ENCODE measurements at regions not wholly inside any gene's neighbourhood (a gene's known extent, or its start where the extent isn't known, plus 50 kb on each side); places are given as distances from the start of the nearest gene placed in this dataset.

- TF ChIP-seq, protein P1, sequence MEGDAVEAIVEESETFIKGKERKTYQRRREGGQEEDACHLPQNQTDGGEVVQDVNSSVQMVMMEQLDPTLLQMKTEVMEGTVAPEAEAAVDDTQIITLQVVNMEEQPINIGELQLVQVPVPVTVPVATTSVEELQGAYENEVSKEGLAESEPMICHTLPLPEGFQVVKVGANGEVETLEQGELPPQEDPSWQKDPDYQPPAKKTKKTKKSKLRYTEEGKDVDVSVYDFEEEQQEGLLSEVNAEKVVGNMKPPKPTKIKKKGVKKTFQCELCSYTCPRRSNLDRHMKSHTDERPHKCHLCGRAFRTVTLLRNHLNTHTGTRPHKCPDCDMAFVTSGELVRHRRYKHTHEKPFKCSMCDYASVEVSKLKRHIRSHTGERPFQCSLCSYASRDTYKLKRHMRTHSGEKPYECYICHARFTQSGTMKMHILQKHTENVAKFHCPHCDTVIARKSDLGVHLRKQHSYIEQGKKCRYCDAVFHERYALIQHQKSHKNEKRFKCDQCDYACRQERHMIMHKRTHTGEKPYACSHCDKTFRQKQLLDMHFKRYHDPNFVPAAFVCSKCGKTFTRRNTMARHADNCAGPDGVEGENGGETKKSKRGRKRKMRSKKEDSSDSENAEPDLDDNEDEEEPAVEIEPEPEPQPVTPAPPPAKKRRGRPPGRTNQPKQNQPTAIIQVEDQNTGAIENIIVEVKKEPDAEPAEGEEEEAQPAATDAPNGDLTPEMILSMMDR (IDR thresholded peaks at IDR 0.05) = no peak
- no peak for TF ChIP-seq POLR2A (IDR thresholded peaks at IDR 0.05)
These were observed 102.3 kb upstream of the MSX2 start for GRCh38 chr5:174622067-174622466.

Data from body of pancreas (tissue), 4 donors.